ENCODE measurements at regions not wholly inside any gene's neighbourhood (a gene's known extent, or its start where the extent isn't known, plus 50 kb on each side); places are given as distances from the start of the nearest gene placed in this dataset.

GRCh38 chr6:16006681-16007080 is 122.2 kb upstream of the MYLIP start:
- DNase-seq (ENCODE audit: low spot score) (no peak), ATAC-seq (ENCODE audit: low FRiP score) (no peak)
- no peak for TF ChIP-seq CTCF (IDR thresholded peaks at IDR 0.05)

- ATAC-seq (ENCODE audit: low FRiP score) (no peak), DNase-seq (ENCODE audit: low spot score) (no peak)
- no peak for TF ChIP-seq CTCF (IDR thresholded peaks at IDR 0.05)
Observed at GRCh38 chr6:16004934-16005679, 123.8 kb upstream of the MYLIP start.

- no peak for ATAC-seq (ENCODE audit: low FRiP score)
- no peak for TF ChIP-seq CTCF (IDR thresholded peaks at IDR 0.05)
- no peak for DNase-seq (ENCODE audit: low spot score)
Observed at GRCh38 chr6:16003197-16003491, 125.7 kb upstream of the MYLIP start.

- ATAC-seq (ENCODE audit: low FRiP score) (no peak), DNase-seq (ENCODE audit: low spot score) (no peak)
- TF ChIP-seq CTCF (IDR thresholded peaks at IDR 0.05) = no peak
Observed at GRCh38 chr6:16002332-16003196, 126.3 kb upstream of the MYLIP start.

- TF ChIP-seq CTCF (IDR thresholded peaks at IDR 0.05) = no peak
- DNase-seq (ENCODE audit: low spot score) (no peak), ATAC-seq (ENCODE audit: low FRiP score) (no peak)
Observed at GRCh38 chr6:16001158-16001557, 127.7 kb upstream of the MYLIP start.

GRCh38 chr6:15999201-15999600 is 129.7 kb upstream of the MYLIP start:
- no peak for TF ChIP-seq CTCF (IDR thresholded peaks at IDR 0.05)
- DNase-seq (ENCODE audit: low spot score) (no peak), ATAC-seq (ENCODE audit: low FRiP score) (no peak)
